RWPE2 (cell line): ENCODE measurements at regions not wholly inside any gene's neighbourhood (a gene's known extent, or its start where the extent isn't known, plus 50 kb on each side); places are given as distances from the start of the nearest gene placed in this dataset.

Experiments
- ATAC-seq: fragments of 200-7000 bp; cut with Tn5 transposase; 3 replicates; pipeline ENCODE4 v1.9.1; 2021; ENCODE audit warnings: low read depth
- DNase-seq: peaks from one replicate; pipeline ENCODE4 v3.0.0-alpha.2; 2020; ENCODE audit warnings: low spot score
- H3K27ac ChIP-seq: fragments of 450-650 bp; 2 replicates; pipeline ENCODE4 v1.5.1; 2017; ENCODE audit warnings: mild to moderate bottlenecking; ENCODE audit not compliant: poor library complexity, severe bottlenecking
- H3K27me3 ChIP-seq: fragments of 250-450 bp; sonication (Bioruptor Pico); 2 replicates; pipeline ENCODE4 v1.5.1; 2021; ENCODE audit warnings: mild to moderate bottlenecking, moderate library complexity; ENCODE audit not compliant: insufficient read depth, poor library complexity, severe bottlenecking
- H3K36me3 ChIP-seq: fragments of 250-450 bp; sonication (Bioruptor Pico); 2 replicates; pipeline ENCODE4 v1.5.1; 2020; ENCODE audit warnings: low read depth, mild to moderate bottlenecking, moderate library complexity
- H3K4me1 ChIP-seq: fragments of 250-450 bp; sonication (Bioruptor Pico); 2 replicates; pipeline ENCODE4 v1.5.1; 2021; ENCODE audit warnings: mild to moderate bottlenecking, moderate library complexity; ENCODE audit not compliant: insufficient read depth, poor library complexity, severe bottlenecking
- H3K4me3 ChIP-seq: fragments of 250-450 bp; sonication (Bioruptor Pico); 2 replicates; pipeline ENCODE4 v1.5.1; 2021; ENCODE audit warnings: mild to moderate bottlenecking, moderate library complexity; ENCODE audit not compliant: severe bottlenecking
- H3K9me3 ChIP-seq: fragments of 250-450 bp; sonication (Bioruptor Pico); 2 replicates; pipeline ENCODE4 v1.5.1; 2021; ENCODE audit warnings: mild to moderate bottlenecking, moderate library complexity; ENCODE audit not compliant: severe bottlenecking
- TF ChIP-seq, protein P1 (sequence below): fragments of 450-650 bp; IDR thresholded peaks from one replicate; pipeline ENCODE4 v1.5.1; 2017; ENCODE audit warnings: mild to moderate bottlenecking, moderate library complexity; ENCODE audit not compliant: poor library complexity, severe bottlenecking

DNA sequence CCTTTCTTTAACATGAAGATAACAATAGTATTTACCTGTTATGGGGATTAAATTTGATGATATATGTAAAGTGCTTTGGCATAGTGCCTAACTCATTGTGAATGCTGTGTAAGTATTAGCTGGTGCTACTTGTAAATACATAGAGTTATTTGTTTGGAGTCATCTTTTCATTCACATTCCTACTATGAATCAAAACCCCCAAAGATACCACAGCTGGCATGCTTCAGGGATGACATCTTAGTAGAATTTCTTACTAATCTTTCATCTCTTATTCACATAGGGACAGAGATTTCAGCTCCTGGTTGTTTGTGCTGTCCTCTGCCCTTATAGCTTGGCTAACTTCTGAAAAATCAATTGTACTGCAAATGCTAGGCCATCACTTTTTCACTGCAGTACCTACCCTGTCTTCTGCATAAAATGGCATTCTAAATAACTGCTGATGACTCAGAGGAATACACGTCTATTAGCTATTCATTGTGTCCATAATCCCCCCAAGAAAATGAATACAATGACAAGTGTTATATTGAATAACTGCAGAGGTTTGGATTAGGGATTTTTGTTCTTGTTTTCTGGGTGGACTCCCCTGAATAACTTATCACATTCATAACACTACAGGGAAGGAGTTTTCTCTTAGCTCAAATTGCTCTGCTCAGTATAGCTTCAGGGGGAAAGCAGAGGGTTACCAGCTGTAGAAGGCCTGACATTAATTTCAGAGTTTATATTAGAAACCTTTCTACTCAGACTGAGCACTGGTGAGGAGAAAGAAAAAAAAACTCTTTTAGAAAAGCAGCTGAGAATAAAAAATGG is 192.2 kb upstream of the C9orf72 start:
- no peak overlapping the region for H3K4me3 ChIP-seq
- TF ChIP-seq, protein P1, sequence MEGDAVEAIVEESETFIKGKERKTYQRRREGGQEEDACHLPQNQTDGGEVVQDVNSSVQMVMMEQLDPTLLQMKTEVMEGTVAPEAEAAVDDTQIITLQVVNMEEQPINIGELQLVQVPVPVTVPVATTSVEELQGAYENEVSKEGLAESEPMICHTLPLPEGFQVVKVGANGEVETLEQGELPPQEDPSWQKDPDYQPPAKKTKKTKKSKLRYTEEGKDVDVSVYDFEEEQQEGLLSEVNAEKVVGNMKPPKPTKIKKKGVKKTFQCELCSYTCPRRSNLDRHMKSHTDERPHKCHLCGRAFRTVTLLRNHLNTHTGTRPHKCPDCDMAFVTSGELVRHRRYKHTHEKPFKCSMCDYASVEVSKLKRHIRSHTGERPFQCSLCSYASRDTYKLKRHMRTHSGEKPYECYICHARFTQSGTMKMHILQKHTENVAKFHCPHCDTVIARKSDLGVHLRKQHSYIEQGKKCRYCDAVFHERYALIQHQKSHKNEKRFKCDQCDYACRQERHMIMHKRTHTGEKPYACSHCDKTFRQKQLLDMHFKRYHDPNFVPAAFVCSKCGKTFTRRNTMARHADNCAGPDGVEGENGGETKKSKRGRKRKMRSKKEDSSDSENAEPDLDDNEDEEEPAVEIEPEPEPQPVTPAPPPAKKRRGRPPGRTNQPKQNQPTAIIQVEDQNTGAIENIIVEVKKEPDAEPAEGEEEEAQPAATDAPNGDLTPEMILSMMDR, result no peak
- no peaks in the 10 kb centered on the region for H3K9me3 ChIP-seq
- H3K4me1 ChIP-seq, result no peaks in the 10 kb centered on the region
- H3K27ac ChIP-seq, result no peak overlapping the region
- no peaks in the 10 kb centered on the region for H3K36me3 ChIP-seq
- no peak for DNase-seq
- no peak for ATAC-seq
- no peaks in the 10 kb centered on the region for H3K27me3 ChIP-seq

DNA sequence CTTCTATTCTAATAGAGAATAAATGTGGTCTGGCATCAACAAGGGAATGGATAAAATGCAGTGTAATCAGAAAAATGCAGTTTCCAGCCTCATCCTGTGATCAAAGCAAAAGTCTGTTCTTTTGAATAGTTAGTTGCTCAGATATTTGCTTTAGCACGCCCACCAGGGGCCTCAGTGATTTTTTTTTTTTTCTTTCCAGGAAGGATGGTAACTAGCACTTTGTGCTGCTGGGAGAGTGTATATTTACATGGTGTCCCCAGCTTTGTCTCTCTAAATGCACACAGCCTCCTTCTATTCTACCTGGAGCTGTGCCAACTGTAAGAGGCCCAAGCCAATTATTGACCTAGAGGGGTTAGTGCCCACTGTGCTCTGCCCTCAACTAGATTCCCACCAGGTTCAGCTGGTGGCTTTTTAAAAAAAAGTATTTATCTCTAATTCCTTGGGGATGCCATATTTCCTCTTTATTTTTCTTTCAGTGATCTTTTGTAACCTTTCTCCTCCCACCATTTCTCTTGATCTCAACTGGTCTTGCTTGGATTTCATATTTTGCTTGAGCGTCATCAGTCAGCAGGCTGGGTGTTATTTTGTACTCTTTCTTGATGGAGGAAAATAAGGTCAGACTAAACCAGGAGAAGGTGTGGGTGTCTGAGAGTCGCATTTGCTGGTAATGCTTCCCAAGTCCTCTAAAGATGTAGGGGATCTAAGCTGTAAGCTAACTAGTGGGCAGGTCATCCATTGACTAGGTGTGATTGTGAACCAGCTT is 193.0 kb upstream of the C9orf72 start:
- H3K27me3 ChIP-seq, result no peaks in the 10 kb centered on the region
- H3K4me3 ChIP-seq, result no peak overlapping the region
- no peaks in the 10 kb centered on the region for H3K9me3 ChIP-seq
- DNase-seq (no peak), ATAC-seq (no peak)
- H3K4me1 ChIP-seq, result no peaks in the 10 kb centered on the region
- TF ChIP-seq, protein P1, result no peak
- no peak overlapping the region for H3K27ac ChIP-seq
- H3K36me3 ChIP-seq, result no peaks in the 10 kb centered on the region

DNA sequence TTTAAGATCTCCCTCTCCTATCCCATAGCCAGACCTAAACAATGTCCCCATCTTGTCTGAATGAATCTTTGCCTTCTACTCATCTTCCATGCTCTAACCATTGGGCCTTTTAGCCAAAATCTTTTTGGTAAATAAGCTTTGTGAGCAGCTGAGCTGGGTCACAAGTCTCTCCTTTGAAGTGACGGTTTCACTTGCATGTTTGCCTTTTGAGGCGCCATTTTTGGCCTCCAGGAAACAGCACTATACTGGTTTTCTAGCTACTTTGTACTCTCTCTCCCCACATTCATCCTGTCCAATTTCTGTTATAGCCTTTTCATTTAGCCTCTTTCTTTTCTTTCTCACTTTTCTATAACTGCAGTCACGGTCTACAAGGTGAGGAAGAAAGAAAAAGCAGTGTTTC is 195.5 kb upstream of the C9orf72 start:
- Histone ChIP-seq H3K4me3 (no peak overlapping the region), H3K27me3 (no peaks in the 10 kb centered on the region), H3K27ac (no peak overlapping the region), H3K36me3 (no peaks in the 10 kb centered on the region), H3K4me1 (no peaks in the 10 kb centered on the region), H3K9me3 (no peaks in the 10 kb centered on the region)
- TF ChIP-seq, protein P1, result no peak
- no peak for ATAC-seq
- no peak for DNase-seq

DNA sequence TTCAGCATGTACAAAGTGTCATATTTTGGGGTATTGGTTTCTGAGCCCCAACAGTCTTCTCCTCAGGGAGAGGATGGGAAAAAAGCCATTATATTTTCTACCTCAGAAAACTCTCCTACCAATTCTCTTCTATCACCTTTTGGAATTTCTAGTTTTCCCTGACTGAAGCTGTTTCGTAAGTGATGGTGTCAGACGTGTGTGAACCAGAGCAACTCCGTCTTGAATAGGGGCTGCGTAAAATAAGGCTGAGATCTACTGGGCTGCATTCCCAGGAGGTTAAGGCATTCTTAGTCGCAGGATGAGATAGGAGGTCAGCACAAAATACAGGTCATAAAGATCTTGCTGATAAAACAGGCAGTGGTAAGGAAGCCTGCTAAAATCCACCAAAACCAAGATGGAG is 197.3 kb upstream of the C9orf72 start:
- Histone ChIP-seq H3K4me3 (no peak overlapping the region), H3K36me3 (no peaks in the 10 kb centered on the region), H3K4me1 (no peaks in the 10 kb centered on the region), H3K9me3 (no peaks in the 10 kb centered on the region), H3K27ac (no peak overlapping the region), H3K27me3 (no peaks in the 10 kb centered on the region)
- TF ChIP-seq, protein P1, result no peak
- DNase-seq (no peak), ATAC-seq (no peak)
